ENCODE measurements at regions not wholly inside any gene's neighbourhood (a gene's known extent, or its start where the extent isn't known, plus 50 kb on each side); places are given as distances from the start of the nearest gene placed in this dataset.

DNA sequence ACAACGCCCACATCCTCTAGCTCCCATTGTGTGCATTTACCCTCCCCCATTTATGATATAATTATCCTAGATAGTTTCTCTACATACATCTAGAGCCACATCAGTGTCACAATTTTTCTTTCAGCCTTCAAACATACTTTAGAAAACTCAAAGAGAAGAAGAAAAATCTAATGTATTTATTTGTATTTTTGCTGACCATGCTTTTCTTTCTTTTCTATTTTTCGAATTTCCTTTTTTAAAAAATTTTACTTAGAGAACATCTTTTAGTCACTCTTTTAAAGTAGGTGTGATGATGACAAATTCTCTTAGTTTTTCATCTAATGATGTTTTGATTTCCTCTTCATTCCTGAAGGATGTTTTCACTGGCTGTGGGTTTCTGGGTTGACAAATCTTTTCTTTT, 117.0 kb upstream of the CHL1 start:
- in situ Hi-C loops (cut with MboI; ENCODE audit: low sequenced_read_pairs, unreplicated experiment): no loop called here
- TF ChIP-seq, protein P1, sequence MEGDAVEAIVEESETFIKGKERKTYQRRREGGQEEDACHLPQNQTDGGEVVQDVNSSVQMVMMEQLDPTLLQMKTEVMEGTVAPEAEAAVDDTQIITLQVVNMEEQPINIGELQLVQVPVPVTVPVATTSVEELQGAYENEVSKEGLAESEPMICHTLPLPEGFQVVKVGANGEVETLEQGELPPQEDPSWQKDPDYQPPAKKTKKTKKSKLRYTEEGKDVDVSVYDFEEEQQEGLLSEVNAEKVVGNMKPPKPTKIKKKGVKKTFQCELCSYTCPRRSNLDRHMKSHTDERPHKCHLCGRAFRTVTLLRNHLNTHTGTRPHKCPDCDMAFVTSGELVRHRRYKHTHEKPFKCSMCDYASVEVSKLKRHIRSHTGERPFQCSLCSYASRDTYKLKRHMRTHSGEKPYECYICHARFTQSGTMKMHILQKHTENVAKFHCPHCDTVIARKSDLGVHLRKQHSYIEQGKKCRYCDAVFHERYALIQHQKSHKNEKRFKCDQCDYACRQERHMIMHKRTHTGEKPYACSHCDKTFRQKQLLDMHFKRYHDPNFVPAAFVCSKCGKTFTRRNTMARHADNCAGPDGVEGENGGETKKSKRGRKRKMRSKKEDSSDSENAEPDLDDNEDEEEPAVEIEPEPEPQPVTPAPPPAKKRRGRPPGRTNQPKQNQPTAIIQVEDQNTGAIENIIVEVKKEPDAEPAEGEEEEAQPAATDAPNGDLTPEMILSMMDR (IDR thresholded peaks at IDR 0.05; ENCODE audit: borderline replicate concordance, control extremely low read depth, extremely low read depth, insufficient read depth, missing control alignments): no peak
- no peak for DNase-seq (ENCODE audit: low spot score)

DNA sequence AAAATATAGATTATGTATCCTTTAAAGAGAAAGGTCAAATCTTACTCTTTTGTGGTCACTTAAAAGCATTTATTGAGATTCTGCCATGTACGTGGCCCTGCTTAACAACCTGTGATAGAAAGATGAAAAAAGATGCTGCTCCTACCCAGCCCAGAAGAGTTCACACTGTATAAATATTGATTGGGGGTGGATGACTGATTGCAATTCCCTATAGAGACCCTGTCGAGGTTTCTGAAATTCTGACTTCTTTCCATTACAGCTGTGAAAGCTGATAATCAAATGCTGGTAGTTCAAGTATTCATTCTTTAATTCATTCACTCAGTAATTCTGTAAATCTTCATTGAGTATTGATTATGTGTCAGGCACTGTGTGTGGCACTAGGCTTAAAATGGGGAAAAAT, 114.1 kb upstream of the CHL1 start:
- in situ Hi-C loops (cut with MboI; ENCODE audit: low sequenced_read_pairs, unreplicated experiment): no loop called here
- TF ChIP-seq, protein P1 (IDR thresholded peaks at IDR 0.05; ENCODE audit: borderline replicate concordance, control extremely low read depth, extremely low read depth, insufficient read depth, missing control alignments): no peak
- DNase-seq (ENCODE audit: low spot score): no peak

DNA sequence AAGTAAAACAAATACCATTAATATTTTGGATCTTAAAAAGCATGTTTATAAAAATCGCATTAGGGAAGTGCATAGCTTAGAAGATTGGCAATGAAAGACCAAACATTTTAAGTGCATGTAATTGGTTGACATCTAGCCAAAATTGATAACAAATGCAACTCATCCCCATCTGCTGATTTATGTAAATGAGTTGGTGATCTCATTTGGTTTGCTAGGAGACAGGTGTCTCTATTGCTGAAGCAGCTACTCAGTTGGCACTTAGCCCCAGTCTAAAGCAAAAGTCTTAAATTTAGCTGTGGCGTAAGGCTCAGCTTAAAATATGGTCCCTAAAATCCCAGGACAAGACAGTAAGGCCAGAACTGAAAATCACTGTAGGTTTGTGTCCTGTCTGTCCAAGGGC, 113.5 kb upstream of the CHL1 start:
- TF ChIP-seq, protein P1 (IDR thresholded peaks at IDR 0.05; ENCODE audit: borderline replicate concordance, control extremely low read depth, extremely low read depth, insufficient read depth, missing control alignments): no peak
- in situ Hi-C loops (cut with MboI; ENCODE audit: low sequenced_read_pairs, unreplicated experiment): no loop called here
- no peak for DNase-seq (ENCODE audit: low spot score)

DNA sequence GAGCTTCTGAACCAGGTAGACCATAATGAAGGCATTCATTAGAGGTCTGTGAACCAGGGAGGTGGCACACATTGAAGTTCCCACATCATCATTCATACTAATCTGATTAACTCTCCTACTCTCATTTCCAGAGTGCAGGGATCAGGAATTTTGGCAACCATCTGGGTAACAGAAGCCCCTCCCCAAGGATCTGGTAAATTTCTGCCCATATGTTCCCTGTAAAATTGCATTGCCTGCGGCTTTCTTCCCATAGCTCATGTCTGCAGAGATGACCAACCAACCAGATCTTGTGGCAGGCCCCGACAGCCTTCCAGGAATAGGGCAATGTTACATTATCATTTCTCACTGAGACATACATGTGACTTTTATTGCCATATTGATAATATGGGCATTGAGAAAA, 111.4 kb upstream of the CHL1 start:
- DNase-seq (ENCODE audit: low spot score): no peak
- in situ Hi-C loops (cut with MboI; ENCODE audit: low sequenced_read_pairs, unreplicated experiment): no loop called here
- TF ChIP-seq, protein P1 (IDR thresholded peaks at IDR 0.05; ENCODE audit: borderline replicate concordance, control extremely low read depth, extremely low read depth, insufficient read depth, missing control alignments): no peak

DNA sequence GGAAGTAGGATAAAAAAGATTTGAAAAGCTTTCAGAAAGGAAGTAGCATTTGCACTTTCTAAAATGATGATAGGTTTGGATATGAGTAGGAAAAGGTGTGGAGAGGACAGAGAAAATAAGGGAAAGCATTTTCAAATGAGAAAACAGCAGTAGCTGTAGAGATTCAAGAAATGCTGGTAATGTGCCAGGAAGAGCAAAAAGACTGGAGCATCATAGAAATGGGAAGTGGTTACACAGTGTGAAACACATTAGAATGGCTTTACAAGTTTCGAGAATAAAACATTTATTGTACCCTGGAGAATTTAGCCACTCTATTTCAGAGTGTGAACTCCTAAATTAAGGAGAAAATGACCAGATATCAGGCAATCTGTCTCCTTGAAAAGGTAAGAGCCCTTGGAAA, 108.3 kb upstream of the CHL1 start:
- no peak for DNase-seq (ENCODE audit: low spot score)
- in situ Hi-C loops (cut with MboI; ENCODE audit: low sequenced_read_pairs, unreplicated experiment): no loop called here
- TF ChIP-seq, protein P1 (IDR thresholded peaks at IDR 0.05; ENCODE audit: borderline replicate concordance, control extremely low read depth, extremely low read depth, insufficient read depth, missing control alignments): no peak

DNA sequence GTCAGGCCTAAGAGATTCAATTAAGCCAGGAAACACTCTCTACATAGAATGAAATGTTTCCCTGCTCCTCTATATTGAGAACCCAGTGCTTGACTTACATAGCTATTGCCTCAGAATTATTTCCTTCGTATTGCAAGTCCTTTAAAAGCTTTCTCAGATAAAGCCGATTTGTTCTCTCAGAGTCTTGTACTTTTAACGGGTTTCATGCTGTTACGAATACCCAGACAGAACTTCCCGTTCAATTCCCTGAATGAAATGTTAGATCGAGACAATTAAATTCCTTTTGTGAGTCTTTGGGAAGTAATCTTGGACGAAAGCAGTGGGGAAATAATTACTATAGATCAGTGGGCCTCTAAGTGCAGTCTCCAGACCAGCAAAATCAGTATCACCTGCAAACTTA, 102.8 kb upstream of the CHL1 start:
- in situ Hi-C loops (cut with MboI; ENCODE audit: low sequenced_read_pairs, unreplicated experiment): no loop called here
- DNase-seq (ENCODE audit: low spot score): no peak
- TF ChIP-seq, protein P1 (IDR thresholded peaks at IDR 0.05; ENCODE audit: borderline replicate concordance, control extremely low read depth, extremely low read depth, insufficient read depth, missing control alignments): no peak

DNA sequence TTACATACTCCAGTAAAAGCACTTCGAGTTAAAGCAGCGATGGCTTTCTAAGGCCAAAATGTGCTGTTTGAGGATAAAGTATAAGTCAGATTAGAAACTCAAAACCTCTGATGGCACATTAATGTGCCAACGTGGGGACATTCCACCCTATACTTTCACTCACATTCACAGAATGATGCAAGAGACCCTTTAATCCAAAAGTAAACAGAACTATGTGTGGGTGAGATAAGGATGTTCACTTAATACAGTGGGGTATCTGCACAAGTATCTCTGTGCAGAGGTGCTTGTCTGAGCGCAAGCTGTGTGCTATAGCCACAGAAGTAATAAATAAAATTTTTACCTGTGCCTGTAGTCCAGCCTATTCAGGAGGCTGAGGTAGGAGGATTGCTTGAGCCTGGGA, 100.3 kb upstream of the CHL1 start:
- DNase-seq (ENCODE audit: low spot score): no peak
- in situ Hi-C loops (cut with MboI; ENCODE audit: low sequenced_read_pairs, unreplicated experiment): no loop called here
- TF ChIP-seq, protein P1 (IDR thresholded peaks at IDR 0.05; ENCODE audit: borderline replicate concordance, control extremely low read depth, extremely low read depth, insufficient read depth, missing control alignments): no peak

Measured in GM13976 (cell line).